ENCODE measurements at regions not wholly inside any gene's neighbourhood (a gene's known extent, or its start where the extent isn't known, plus 50 kb on each side); places are given as distances from the start of the nearest gene placed in this dataset.

- no peak for TF ChIP-seq CTCF (IDR thresholded peaks at IDR 0.05; ENCODE audit: insufficient read depth, low read length, poor library complexity, severe bottlenecking)
- no peaks in the 10 kb centered on the region for H3K36me3 ChIP-seq (ENCODE audit: control insufficient read depth, insufficient read depth, low read length)
- DNase-seq (ENCODE audit: extremely low read depth, insufficient read length) = no peak
- no peaks in the 10 kb centered on the region; the same call in none of the 2 replicates for H3K27me3 ChIP-seq (replicated peaks; ENCODE audit: control insufficient read depth, insufficient read depth, low read length)
- no peak overlapping the region for H3K4me3 ChIP-seq (replicated peaks; ENCODE audit: low read depth, low read length)
Measured at GRCh38 chr7:98686466-98687080, 69.5 kb downstream of the NPTX2 start.

- DNase-seq (ENCODE audit: extremely low read depth, insufficient read length) = no peak
- no peaks in the 10 kb centered on the region; the same call in none of the 2 replicates for H3K27me3 ChIP-seq (replicated peaks; ENCODE audit: control insufficient read depth, insufficient read depth, low read length)
- H3K4me3 ChIP-seq (replicated peaks; ENCODE audit: low read depth, low read length) = no peak overlapping the region
- no peak for TF ChIP-seq CTCF (IDR thresholded peaks at IDR 0.05; ENCODE audit: insufficient read depth, low read length, poor library complexity, severe bottlenecking)
- H3K36me3 ChIP-seq (ENCODE audit: control insufficient read depth, insufficient read depth, low read length) = no peaks in the 10 kb centered on the region
Measured at GRCh38 chr7:98687111-98687751, 70.1 kb downstream of the NPTX2 start.

- no peak for DNase-seq (ENCODE audit: extremely low read depth, insufficient read length)
- H3K36me3 ChIP-seq (ENCODE audit: control insufficient read depth, insufficient read depth, low read length) = no peaks in the 10 kb centered on the region
- no peak overlapping the region for H3K4me3 ChIP-seq (replicated peaks; ENCODE audit: low read depth, low read length)
- TF ChIP-seq CTCF (IDR thresholded peaks at IDR 0.05; ENCODE audit: insufficient read depth, low read length, poor library complexity, severe bottlenecking) = no peak
- H3K27me3 ChIP-seq (replicated peaks; ENCODE audit: control insufficient read depth, insufficient read depth, low read length) = no peaks in the 10 kb centered on the region
Measured at GRCh38 chr7:98691619-98692018, 74.5 kb downstream of the NPTX2 start.

- H3K27me3 ChIP-seq (replicated peaks; ENCODE audit: control insufficient read depth, insufficient read depth, low read length) = no peaks in the 10 kb centered on the region; the same call in 1 of the 2 replicates
- no peaks in the 10 kb centered on the region for H3K36me3 ChIP-seq (ENCODE audit: control insufficient read depth, insufficient read depth, low read length)
- DNase-seq (ENCODE audit: extremely low read depth, insufficient read length) = no peak
- no peak overlapping the region for H3K4me3 ChIP-seq (replicated peaks; ENCODE audit: low read depth, low read length)
- TF ChIP-seq CTCF (IDR thresholded peaks at IDR 0.05; ENCODE audit: insufficient read depth, low read length, poor library complexity, severe bottlenecking) = no peak
Measured at GRCh38 chr7:98697083-98697482, 80.0 kb downstream of the NPTX2 start.

GRCh38 chr7:98697485-98698240, 80.6 kb downstream of the NPTX2 start:
- Histone ChIP-seq H3K27me3 (replicated peaks; ENCODE audit: control insufficient read depth, insufficient read depth, low read length) (no peaks in the 10 kb centered on the region; the same call in 1 of the 2 replicates), H3K4me3 (replicated peaks; ENCODE audit: low read depth, low read length) (no peak overlapping the region), H3K36me3 (ENCODE audit: control insufficient read depth, insufficient read depth, low read length) (no peaks in the 10 kb centered on the region)
- no peak for DNase-seq (ENCODE audit: extremely low read depth, insufficient read length)
- TF ChIP-seq CTCF (IDR thresholded peaks at IDR 0.05; ENCODE audit: insufficient read depth, low read length, poor library complexity, severe bottlenecking) = no peak
